ENCODE measurements at regions not wholly inside any gene's neighbourhood (a gene's known extent, or its start where the extent isn't known, plus 50 kb on each side); places are given as distances from the start of the nearest gene placed in this dataset.
A peak's percentile ranks its signal among the peaks of the same experiment; 100 is the strongest.
"Not testable (repeated sequence)": the region's sequence is repeated elsewhere in the genome, so short reads cannot be mapped to it uniquely, and the experiment has no call there.

DNA sequence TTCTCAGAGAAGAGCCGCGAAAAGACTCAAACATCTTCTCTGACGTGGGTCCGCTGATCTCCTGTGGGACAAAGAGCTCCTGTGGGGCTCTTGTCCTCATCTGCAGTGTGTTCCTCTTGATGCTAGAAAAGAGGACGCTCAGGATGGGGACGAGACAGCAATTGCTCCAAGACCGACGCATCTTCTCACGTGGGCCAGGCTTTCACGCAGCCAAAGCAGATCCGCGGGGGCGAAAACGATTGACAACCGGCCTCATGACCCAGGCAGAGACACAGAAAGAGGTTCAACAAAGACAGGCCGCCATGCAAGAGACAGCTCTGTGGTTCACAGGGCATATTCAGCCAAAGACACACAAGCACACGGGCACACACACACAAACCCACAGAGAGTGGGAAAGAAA is 971.8 kb upstream of the DEFB115 start:
- Histone ChIP-seq H3K9me2 (replicated peaks; ENCODE audit: low read depth, low read length) (no peaks in the 10 kb centered on the region), H3K9me3 (ENCODE audit: insufficient read depth, low read depth, low read length) (no peaks in the 10 kb centered on the region), H3F3A (ENCODE audit: low read depth) (no peaks in the 10 kb centered on the region), H3K4me3 (ENCODE audit: low read length, poor library complexity, severe bottlenecking) (no peak overlapping the region), H3K36me3 (ENCODE audit: insufficient read depth, low read length) (no peaks in the 10 kb centered on the region), H3K4me2 (ENCODE audit: low read depth, low read length, poor library complexity, severe bottlenecking) (no peak overlapping the region), H3K4me1 (ENCODE audit: insufficient read depth, low read length, poor library complexity, severe bottlenecking) (no peaks in the 10 kb centered on the region), H3K79me2 (ENCODE audit: insufficient read depth, low read length) (no peaks in the 10 kb centered on the region), H4K20me1 (ENCODE audit: insufficient read depth, low read length, poor library complexity, severe bottlenecking) (no peaks in the 10 kb centered on the region), H2AFZ (ENCODE audit: low read length) (no peak overlapping the region), H3K9ac (ENCODE audit: low read depth, low read length, poor library complexity, severe bottlenecking) (no peak overlapping the region), H3K27me3 (ENCODE audit: insufficient read depth, low read length, poor library complexity, severe bottlenecking) (no peaks in the 10 kb centered on the region)
- TF ChIP-seq, protein P1, sequence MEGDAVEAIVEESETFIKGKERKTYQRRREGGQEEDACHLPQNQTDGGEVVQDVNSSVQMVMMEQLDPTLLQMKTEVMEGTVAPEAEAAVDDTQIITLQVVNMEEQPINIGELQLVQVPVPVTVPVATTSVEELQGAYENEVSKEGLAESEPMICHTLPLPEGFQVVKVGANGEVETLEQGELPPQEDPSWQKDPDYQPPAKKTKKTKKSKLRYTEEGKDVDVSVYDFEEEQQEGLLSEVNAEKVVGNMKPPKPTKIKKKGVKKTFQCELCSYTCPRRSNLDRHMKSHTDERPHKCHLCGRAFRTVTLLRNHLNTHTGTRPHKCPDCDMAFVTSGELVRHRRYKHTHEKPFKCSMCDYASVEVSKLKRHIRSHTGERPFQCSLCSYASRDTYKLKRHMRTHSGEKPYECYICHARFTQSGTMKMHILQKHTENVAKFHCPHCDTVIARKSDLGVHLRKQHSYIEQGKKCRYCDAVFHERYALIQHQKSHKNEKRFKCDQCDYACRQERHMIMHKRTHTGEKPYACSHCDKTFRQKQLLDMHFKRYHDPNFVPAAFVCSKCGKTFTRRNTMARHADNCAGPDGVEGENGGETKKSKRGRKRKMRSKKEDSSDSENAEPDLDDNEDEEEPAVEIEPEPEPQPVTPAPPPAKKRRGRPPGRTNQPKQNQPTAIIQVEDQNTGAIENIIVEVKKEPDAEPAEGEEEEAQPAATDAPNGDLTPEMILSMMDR (conservative IDR thresholded peaks at IDR 0.05; ENCODE audit: low read length): no peak
- TF ChIP-seq EZH2phosphoT487 (IDR thresholded peaks at IDR 0.05; ENCODE audit: borderline replicate concordance): no peak

DNA sequence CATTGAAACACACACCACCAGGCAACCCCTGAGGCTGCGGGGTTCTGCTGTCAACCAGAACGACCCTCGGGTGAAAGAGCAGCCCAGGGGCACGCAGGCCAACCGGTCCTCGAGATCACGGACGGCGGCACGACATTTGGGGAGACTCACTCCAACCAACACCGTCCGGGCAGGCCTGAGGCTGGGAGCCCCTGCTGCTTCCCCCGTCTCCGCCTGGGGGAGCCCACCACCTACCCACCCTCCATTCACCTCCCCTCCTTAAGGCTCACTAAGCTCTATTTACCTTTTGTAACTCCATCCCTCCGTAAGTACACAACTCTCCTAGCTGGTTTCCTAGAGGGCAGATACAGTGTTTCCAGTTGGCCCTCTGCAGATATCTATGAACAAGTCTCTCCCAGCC is 971.3 kb upstream of the DEFB115 start:
- Histone ChIP-seq H3K27me3 (ENCODE audit: insufficient read depth, low read length, poor library complexity, severe bottlenecking) (no peaks in the 10 kb centered on the region), H3K9me3 (ENCODE audit: insufficient read depth, low read depth, low read length) (no peaks in the 10 kb centered on the region), H3K4me2 (ENCODE audit: low read depth, low read length, poor library complexity, severe bottlenecking) (no peak overlapping the region)

DNA sequence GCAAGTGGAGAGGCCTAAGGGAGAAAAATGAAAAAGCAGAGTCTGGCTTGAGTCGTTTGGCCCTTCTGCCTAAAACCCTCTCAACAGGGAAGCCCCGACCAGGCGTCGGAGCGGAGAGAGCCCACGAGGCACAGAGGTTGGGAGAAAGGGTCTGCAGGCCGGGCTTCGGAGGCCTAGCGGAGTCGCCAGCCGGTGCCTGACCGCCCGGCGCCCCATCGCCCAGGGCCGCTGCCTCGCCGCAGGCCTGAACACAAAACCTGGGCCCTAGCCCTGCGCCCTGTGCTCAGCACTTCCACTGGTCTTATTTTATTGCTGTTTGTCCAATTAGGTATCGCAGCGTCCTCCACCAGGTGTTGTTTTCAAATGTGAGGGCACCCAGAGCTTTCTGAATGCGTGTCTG is 970.0 kb upstream of the DEFB115 start:
- not testable (repeated sequence) for H4K20me1 ChIP-seq (ENCODE audit: insufficient read depth, low read length, poor library complexity, severe bottlenecking); H3K27me3 ChIP-seq (ENCODE audit: insufficient read depth, low read length, poor library complexity, severe bottlenecking); H3K9me2 ChIP-seq (replicated peaks; ENCODE audit: low read depth, low read length); H3F3A ChIP-seq (ENCODE audit: low read depth); H3K9me3 ChIP-seq (ENCODE audit: insufficient read depth, low read depth, low read length); H3K4me1 ChIP-seq (ENCODE audit: insufficient read depth, low read length, poor library complexity, severe bottlenecking); H2AFZ ChIP-seq (ENCODE audit: low read length); H3K79me2 ChIP-seq (ENCODE audit: insufficient read depth, low read length); H3K9ac ChIP-seq (ENCODE audit: low read depth, low read length, poor library complexity, severe bottlenecking); H3K4me3 ChIP-seq (ENCODE audit: low read length, poor library complexity, severe bottlenecking); H3K4me2 ChIP-seq (ENCODE audit: low read depth, low read length, poor library complexity, severe bottlenecking); H3K36me3 ChIP-seq (ENCODE audit: insufficient read depth, low read length)

More for the DNA sequence above, 971.3 kb upstream of the DEFB115 start:
- Histone ChIP-seq H3K9ac (ENCODE audit: low read depth, low read length, poor library complexity, severe bottlenecking) (no peak overlapping the region), H2AFZ (ENCODE audit: low read length) (no peak overlapping the region), H3K9me2 (replicated peaks; ENCODE audit: low read depth, low read length) (no peaks in the 10 kb centered on the region), H3K4me3 (ENCODE audit: low read length, poor library complexity, severe bottlenecking) (no peak overlapping the region), H4K20me1 (ENCODE audit: insufficient read depth, low read length, poor library complexity, severe bottlenecking) (no peaks in the 10 kb centered on the region), H3K4me1 (ENCODE audit: insufficient read depth, low read length, poor library complexity, severe bottlenecking) (no peaks in the 10 kb centered on the region), H3F3A (ENCODE audit: low read depth) (no peaks in the 10 kb centered on the region), H3K36me3 (ENCODE audit: insufficient read depth, low read length) (no peaks in the 10 kb centered on the region), H3K79me2 (ENCODE audit: insufficient read depth, low read length) (no peaks in the 10 kb centered on the region)
- TF ChIP-seq, protein P1 (conservative IDR thresholded peaks at IDR 0.05; ENCODE audit: low read length): peak; percentile 36
- TF ChIP-seq EZH2phosphoT487 (IDR thresholded peaks at IDR 0.05; ENCODE audit: borderline replicate concordance): no peak

DNA sequence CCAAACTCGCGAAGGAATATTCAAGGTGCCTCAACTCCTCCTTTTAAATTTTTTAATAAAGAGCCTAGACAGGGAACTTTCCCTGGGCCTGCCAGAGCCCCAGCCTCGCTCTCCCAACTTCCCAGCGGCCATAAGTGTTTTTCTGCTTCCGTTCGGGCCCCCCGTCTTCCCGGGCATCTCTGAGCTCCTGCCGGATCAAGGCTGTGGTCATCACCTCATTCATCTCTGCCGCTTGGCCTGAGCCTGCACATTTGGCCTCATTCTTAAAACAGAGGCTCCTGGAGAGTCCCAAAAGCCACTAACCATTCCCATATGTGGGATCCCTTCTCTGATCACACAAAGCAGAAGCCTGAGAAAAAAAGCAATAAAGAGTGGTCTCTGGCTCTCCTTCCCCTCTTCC is 969.1 kb upstream of the DEFB115 start:
- Histone ChIP-seq H3F3A (ENCODE audit: low read depth) (no peaks in the 10 kb centered on the region), H4K20me1 (ENCODE audit: insufficient read depth, low read length, poor library complexity, severe bottlenecking) (no peaks in the 10 kb centered on the region), H3K36me3 (ENCODE audit: insufficient read depth, low read length) (no peaks in the 10 kb centered on the region), H3K9ac (ENCODE audit: low read depth, low read length, poor library complexity, severe bottlenecking) (no peak overlapping the region), H3K4me3 (ENCODE audit: low read length, poor library complexity, severe bottlenecking) (no peak overlapping the region), H3K9me2 (replicated peaks; ENCODE audit: low read depth, low read length) (no peaks in the 10 kb centered on the region), H3K27me3 (ENCODE audit: insufficient read depth, low read length, poor library complexity, severe bottlenecking) (no peaks in the 10 kb centered on the region), H3K79me2 (ENCODE audit: insufficient read depth, low read length) (no peaks in the 10 kb centered on the region), H2AFZ (ENCODE audit: low read length) (no peak overlapping the region), H3K4me1 (ENCODE audit: insufficient read depth, low read length, poor library complexity, severe bottlenecking) (no peaks in the 10 kb centered on the region), H3K4me2 (ENCODE audit: low read depth, low read length, poor library complexity, severe bottlenecking) (no peak overlapping the region), H3K9me3 (ENCODE audit: insufficient read depth, low read depth, low read length) (no peaks in the 10 kb centered on the region)
- TF ChIP-seq, protein P1 (conservative IDR thresholded peaks at IDR 0.05; ENCODE audit: low read length): no peak
- no peak for TF ChIP-seq EZH2phosphoT487 (IDR thresholded peaks at IDR 0.05; ENCODE audit: borderline replicate concordance)

DNA sequence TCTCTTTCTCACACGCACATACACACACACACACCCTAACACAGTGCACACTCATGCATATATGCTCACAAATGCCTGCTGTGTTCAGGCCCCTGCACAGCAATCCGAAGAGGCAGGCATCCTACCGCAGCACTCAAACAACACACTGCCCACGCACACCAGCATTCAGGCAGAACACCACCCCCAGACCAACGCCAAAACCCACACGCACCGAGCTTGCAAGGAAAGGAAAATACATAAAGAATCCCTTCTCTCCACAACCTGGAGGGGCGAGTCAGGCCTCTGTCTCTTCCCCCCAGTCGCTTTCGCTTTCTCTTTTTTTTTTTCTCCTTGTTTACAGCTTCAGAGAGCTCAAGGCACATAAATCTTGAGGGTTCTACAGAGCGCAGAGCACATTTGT is 968.4 kb upstream of the DEFB115 start:
- not testable (repeated sequence) for H3F3A ChIP-seq (ENCODE audit: low read depth); H3K4me1 ChIP-seq (ENCODE audit: insufficient read depth, low read length, poor library complexity, severe bottlenecking); H3K27me3 ChIP-seq (ENCODE audit: insufficient read depth, low read length, poor library complexity, severe bottlenecking); H3K79me2 ChIP-seq (ENCODE audit: insufficient read depth, low read length); H3K9me2 ChIP-seq (replicated peaks; ENCODE audit: low read depth, low read length); H4K20me1 ChIP-seq (ENCODE audit: insufficient read depth, low read length, poor library complexity, severe bottlenecking); H3K9me3 ChIP-seq (ENCODE audit: insufficient read depth, low read depth, low read length); H3K36me3 ChIP-seq (ENCODE audit: insufficient read depth, low read length)
- Histone ChIP-seq H3K4me2 (ENCODE audit: low read depth, low read length, poor library complexity, severe bottlenecking) (peak overlapping the region; percentile 82), H3K9ac (ENCODE audit: low read depth, low read length, poor library complexity, severe bottlenecking) (peak overlapping the region; percentile 73), H3K4me3 (ENCODE audit: low read length, poor library complexity, severe bottlenecking) (peak overlapping the region; percentile 72), H2AFZ (ENCODE audit: low read length) (peak overlapping the region; percentile 55)
